ENCODE measurements at regions not wholly inside any gene's neighbourhood (a gene's known extent, or its start where the extent isn't known, plus 50 kb on each side); places are given as distances from the start of the nearest gene placed in this dataset.

DNA sequence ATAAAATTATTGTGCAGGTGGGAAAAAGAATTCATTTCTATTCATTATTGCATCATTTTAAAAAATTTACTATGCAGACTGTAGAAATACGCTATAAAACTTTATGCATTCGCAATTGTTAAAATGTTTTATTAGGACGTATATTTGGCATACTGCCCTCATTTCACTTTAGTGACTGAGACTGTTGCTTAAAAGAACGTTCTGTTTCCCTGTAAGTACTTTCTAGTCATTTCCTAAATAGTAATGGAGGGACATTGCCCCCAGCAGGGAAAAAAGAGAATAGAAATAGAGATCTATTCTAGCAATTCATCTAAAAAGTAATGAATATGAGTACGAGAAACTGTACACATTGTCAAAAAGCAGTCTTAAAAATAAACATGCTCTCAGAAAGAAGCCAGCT, 1295.8 kb upstream of the TENM3 start:
- TF ChIP-seq CTCF (IDR thresholded peaks at IDR 0.05) (no peak), POLR2A (IDR thresholded peaks at IDR 0.05) (no peak), POLR2AphosphoS5 (IDR thresholded peaks at IDR 0.05) (no peak), EP300 (IDR thresholded peaks at IDR 0.05) (no peak)
